HepG2 (cell line): ENCODE measurements at regions not wholly inside any gene's neighbourhood (a gene's known extent, or its start where the extent isn't known, plus 50 kb on each side); places are given as distances from the start of the nearest gene placed in this dataset.

Experiments used
- ATAC-seq: fragments of 200-7000 bp; cut with Tn5 transposase; 3 replicates; pipeline ENCODE4 v1.9.1; 2020; ENCODE audit warnings: mild to moderate bottlenecking, moderate library complexity
- BruUV-seq: library from RNA; stranded (reverse); fragments of 400-500 nt; replicated peaks from 2 replicates; lab custom pipeline; 2021; lab: Mats Ljungman, UMichigan
- CTCF ChIA-PET: fragments of 300-600 bp; formaldehyde crosslinking; extraction: SDS; loops from one replicate; lab custom pipeline; 2021; ENCODE audit warnings: low total read pairs, inconsistent platforms, low intra/inter-chr PET ratio; lab: Yijun Ruan, JAX
- POLR2A ChIA-PET: fragments of 350-600 bp; sonication (Branson Sonifier 250); formaldehyde crosslinking; loops from one replicate; lab custom pipeline; 2020; ENCODE audit warnings: antibody characterized with exemption, inconsistent platforms; lab: Yijun Ruan, JAX
- DNase-seq: peaks from one replicate; pipeline ENCODE4 v3.0.0-alpha.2; 2015; ENCODE audit warnings: low spot score
- FAIRE-seq: peaks from 3 replicates; lab custom pipeline; 2011; peaks lifted over from hg19 to GRCh38; lab: Jason Lieb, UNC
- H2AFZ ChIP-seq: one replicate; pipeline ENCODE4 v1.6.1; 2011; ENCODE audit warnings: low read length, inconsistent platforms
- H3K27ac ChIP-seq: fragments of 300-600 bp; 3 replicates; pipeline ENCODE4 v1.8.0; 2011; ENCODE audit warnings: mixed run types, mild to moderate bottlenecking, mixed read lengths, low read length, inconsistent platforms; ENCODE audit not compliant: insufficient read depth; ENCODE audit errors: extremely low read length
- H3K27me3 ChIP-seq, 2 experiments: fragments of 200-600 bp in 1 of 2; 2 replicates in 1 of 2; 3 replicates in 1 of 2; pipeline versions ENCODE4 v1.6.0 to v1.8.0; 2011; ENCODE audit warnings: low read length in 2 of 2, mild to moderate bottlenecking in 2 of 2, moderate library complexity in 2 of 2, inconsistent platforms in 1 of 2; ENCODE audit not compliant: insufficient read depth in 2 of 2, control insufficient read depth in 1 of 2
- H3K36me3 ChIP-seq, 2 experiments: fragments of 200-600 bp in 1 of 2; replicated peaks in 1 of 2; 2 replicates in 1 of 2; 3 replicates in 1 of 2; pipeline versions ENCODE4 v1.5.1 to v1.8.0; 2011; ENCODE audit warnings: low read length in 2 of 2, inconsistent platforms in 1 of 2; ENCODE audit not compliant: insufficient read depth in 2 of 2, control insufficient read depth in 1 of 2
- H3K4me1 ChIP-seq: 2 replicates; pipeline ENCODE4 v1.5.1; 2012; ENCODE audit warnings: low read length, inconsistent platforms; ENCODE audit not compliant: insufficient read depth
- H3K4me2 ChIP-seq: 2 replicates; pipeline ENCODE4 v1.6.0; 2011; ENCODE audit warnings: low read depth, low read length, inconsistent platforms
- H3K4me3 ChIP-seq, 3 experiments: fragments of 200-600 bp in 1 of 3; sonication (generic), shearing (Covaris generic) in 1 of 3; replicated peaks in 1 of 3; 2 replicates each; pipeline ENCODE4 v1.5.1; 2011 to 2016; ENCODE audit warnings: low read length in 3 of 3, inconsistent platforms in 2 of 3, low read depth in 2 of 3, mild to moderate bottlenecking in 2 of 3, control low read depth in 1 of 3, mixed read lengths in 1 of 3; ENCODE audit not compliant: insufficient read depth in 1 of 3
- H3K79me2 ChIP-seq: one replicate; pipeline ENCODE4 v1.6.1; 2011; ENCODE audit warnings: low read length, inconsistent platforms; ENCODE audit not compliant: insufficient read depth
- H3K9ac ChIP-seq: 2 replicates; pipeline ENCODE4 v1.6.0; 2011; ENCODE audit warnings: mild to moderate bottlenecking, low read depth, low read length, inconsistent platforms; ENCODE audit not compliant: insufficient read depth
- H3K9me3 ChIP-seq: 2 replicates; pipeline ENCODE4 v1.5.1; 2012; ENCODE audit warnings: mild to moderate bottlenecking, low read length
- H4K20me1 ChIP-seq: 2 replicates; pipeline ENCODE4 v1.6.0; 2011; ENCODE audit warnings: inconsistent platforms, mild to moderate bottlenecking, low read length, moderate library complexity; ENCODE audit not compliant: insufficient read depth
- CCDC6 ChIP-seq: sonication (generic); formaldehyde crosslinking; IDR thresholded peaks from 2 replicates; pipeline ENCODE4 v1.8.1; 2022; ENCODE audit warnings: mild to moderate bottlenecking, missing genetic modification reagents, moderate library complexity
- CHD2 ChIP-seq: IDR thresholded peaks from 2 replicates; pipeline ENCODE4 v1.6.1; 2011; ENCODE audit warnings: low read depth, low read length, improper control_type of control experiment
- DR1 ChIP-seq: sonication (generic); formaldehyde crosslinking; IDR thresholded peaks from 2 replicates; pipeline ENCODE4 v1.8.0; 2021; ENCODE audit warnings: mild to moderate bottlenecking, missing genetic modification reagents, inconsistent platforms
- FOXK2 ChIP-seq: fragments of 450-650 bp; IDR thresholded peaks from 2 replicates; pipeline ENCODE4 v1.6.1; 2016
- GATAD1 ChIP-seq: IDR thresholded peaks from 2 replicates; pipeline ENCODE4 v1.6.1; 2016; ENCODE audit warnings: missing genetic modification reagents, missing compliant biosample characterization
- ISX ChIP-seq: sonication (generic); formaldehyde crosslinking; conservative IDR thresholded peaks from 2 replicates; pipeline ENCODE4 v1.5.0; 2020; ENCODE audit warnings: missing genetic modification reagents
- KDM4B ChIP-seq: sonication (generic); formaldehyde crosslinking; IDR thresholded peaks from 2 replicates; pipeline ENCODE4 v1.4.0; 2020; ENCODE audit warnings: missing genetic modification reagents
- MED8 ChIP-seq: sonication (generic); formaldehyde crosslinking; IDR thresholded peaks from 2 replicates; pipeline ENCODE4 v1.8.1; 2023; ENCODE audit warnings: mild to moderate bottlenecking, missing genetic modification reagents; ENCODE audit not compliant: insufficient replicate concordance
- MYPOP ChIP-seq: sonication (generic); formaldehyde crosslinking; IDR thresholded peaks from 2 replicates; pipeline ENCODE4 v1.8.1; 2023; ENCODE audit warnings: mild to moderate bottlenecking, moderate library complexity, missing genetic modification reagents
- PAX8 ChIP-seq: sonication (generic); formaldehyde crosslinking; IDR thresholded peaks from 2 replicates; pipeline ENCODE4 v1.8.0; 2022; ENCODE audit warnings: mild to moderate bottlenecking, missing genetic modification reagents, borderline replicate concordance
- REST ChIP-seq, 2 experiments: IDR thresholded peaks; 2 replicates each; pipeline ENCODE4 v1.6.1; 2011 to 2012; ENCODE audit warnings: low read length in 2 of 2, borderline replicate concordance in 1 of 2, low read depth in 1 of 2, mild to moderate bottlenecking in 1 of 2, moderate library complexity in 1 of 2
- TFAP4 ChIP-seq: sonication (generic); IDR thresholded peaks from 2 replicates; pipeline ENCODE4 v1.6.1; 2016; ENCODE audit warnings: low read depth, borderline replicate concordance
- THYN1 ChIP-seq: sonication (generic); formaldehyde crosslinking; IDR thresholded peaks from 2 replicates; pipeline ENCODE4 v1.8.1; 2023; ENCODE audit warnings: low read depth, mild to moderate bottlenecking, moderate library complexity, missing genetic modification reagents, borderline replicate concordance
- ZGPAT ChIP-seq: IDR thresholded peaks from 2 replicates; pipeline ENCODE4 v1.6.1; 2016; ENCODE audit warnings: mild to moderate bottlenecking
- ZMYM3 ChIP-seq: sonication (generic); formaldehyde crosslinking; IDR thresholded peaks from 2 replicates; pipeline ENCODE4 v1.5.1; 2020; ENCODE audit warnings: mild to moderate bottlenecking, missing genetic modification reagents
- ZNF451 ChIP-seq: sonication (generic); formaldehyde crosslinking; IDR thresholded peaks from 2 replicates; pipeline ENCODE4 v1.5.0; 2020; ENCODE audit warnings: mild to moderate bottlenecking, missing genetic modification reagents
- ZNF550 ChIP-seq: sonication (generic); formaldehyde crosslinking; IDR thresholded peaks from 2 replicates; pipeline ENCODE4 v1.4.0; 2020; ENCODE audit warnings: mild to moderate bottlenecking, missing genetic modification reagents, borderline replicate concordance
- ZNF567 ChIP-seq: sonication (generic); formaldehyde crosslinking; IDR thresholded peaks from 2 replicates; pipeline ENCODE4 v1.8.1; 2023; ENCODE audit warnings: mild to moderate bottlenecking, missing genetic modification reagents, borderline replicate concordance
- ZNF607 ChIP-seq: sonication (generic); formaldehyde crosslinking; IDR thresholded peaks from 2 replicates; pipeline ENCODE4 v1.5.1; 2020; ENCODE audit warnings: missing genetic modification reagents, mild to moderate bottlenecking, borderline replicate concordance
- WGBS: methylation state at CpG from one replicate; pipeline ENCODE4 v1.1.6; 2017; ENCODE audit warnings: low lambda C conversion rate; 5-methylcytosine and 5-hydroxymethylcytosine counted together
- in situ Hi-C: cut with HindIII; loops from 2 replicates; pipeline ENCODE4 v1.10.0; 2017; ENCODE audit warnings: low pct_unique_long_range_greater_than_20kb; ENCODE audit not compliant: extremely low pct_ligation_motif_present
- intact Hi-C: fragments of 100-400 bp; cut with micrococcal nuclease; formaldehyde crosslinking; loops from one replicate; pipeline ENCODE4 v1.10.0; 2022; ENCODE audit not compliant: unreplicated experiment

GRCh38 chr6:19753826-19754225, 83.3 kb upstream of the ID4 start (continued):
- TF ChIP-seq REST (IDR thresholded peaks at IDR 0.05; ENCODE audit: borderline replicate concordance in 1 of 2, low read depth in 1 of 2, low read length in 2 of 2) = no peak
- no peak for TF ChIP-seq ZNF567
- TF ChIP-seq MED8 (CRISPR knock-in tag) = no peak

GRCh38 chr6:19754686-19755085, 82.5 kb upstream of the ID4 start:
- no peak for DNase-seq
- no peaks in the 10 kb centered on the region for H4K20me1 ChIP-seq
- BruUV-seq = no TSS peak
- H3K9ac ChIP-seq = no peak overlapping the region
- 35% methylated on average over 2 of the region's 2 CpGs for WGBS
- peaks cover 17% of the 10 kb centered on the region for H3K4me1 ChIP-seq
- H2AFZ ChIP-seq = no peak overlapping the region
- FAIRE-seq = no peak
- no peaks in the 10 kb centered on the region for H3K79me2 ChIP-seq
- 0 out of 5 replicates have a peak, but pooled peaks cover 0 to 4% of the 10 kb centered on the region in 2 experiments for H3K27me3 ChIP-seq
- no peaks in the 10 kb centered on the region for H3K36me3 ChIP-seq
- intact Hi-C loops (no loop called here), in situ Hi-C loops (no loop called here)
- ChIA-PET CTCF (no interaction called here), POLR2A (no interaction called here)
- ATAC-seq = no peak
- H3K4me2 ChIP-seq = no peak overlapping the region
- no peak overlapping the region for H3K27ac ChIP-seq
- no peak overlapping the region for H3K4me3 ChIP-seq
- no peaks in the 10 kb centered on the region for H3K9me3 ChIP-seq
- TF ChIP-seq CCDC6 (no peak), MYPOP (CRISPR knock-in tag) (no peak), PAX8 (CRISPR knock-in tag) (no peak), KDM4B (CRISPR knock-in tag) (no peak), GATAD1 (CRISPR knock-in tag) (no peak), THYN1 (CRISPR knock-in tag) (no peak), ISX (CRISPR knock-in tag) (no peak), ZGPAT (CRISPR knock-in tag) (no peak), TFAP4 (no peak), FOXK2 (no peak), ZNF451 (CRISPR knock-in tag) (no peak), ZNF607 (no peak), DR1 (CRISPR knock-in tag) (no peak), ZNF550 (CRISPR knock-in tag) (no peak), ZMYM3 (CRISPR knock-in tag) (no peak), CHD2 (no peak)
